ENCODE measurements at regions not wholly inside any gene's neighbourhood (a gene's known extent, or its start where the extent isn't known, plus 50 kb on each side); places are given as distances from the start of the nearest gene placed in this dataset.

DNA sequence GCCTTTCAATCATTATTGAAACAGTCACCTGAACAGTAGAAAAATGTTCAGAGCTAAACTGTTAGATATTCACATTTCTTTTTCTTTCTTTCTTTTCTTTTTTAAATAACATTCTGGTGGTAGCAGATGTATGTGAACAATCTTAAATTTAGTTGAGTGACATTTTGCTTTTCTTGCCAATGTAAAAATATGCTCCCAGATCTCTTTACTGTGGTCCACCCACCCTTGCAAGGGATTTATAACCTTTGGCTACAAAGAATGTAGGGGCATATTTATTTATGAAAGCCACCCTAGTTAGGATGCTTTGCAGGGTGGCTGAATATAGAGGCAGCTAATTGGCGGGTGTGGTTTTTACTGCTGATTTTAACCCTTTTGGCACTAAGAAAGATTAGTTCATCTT is 473.9 kb downstream of the MFSD1 start:
- TF ChIP-seq, protein P1, sequence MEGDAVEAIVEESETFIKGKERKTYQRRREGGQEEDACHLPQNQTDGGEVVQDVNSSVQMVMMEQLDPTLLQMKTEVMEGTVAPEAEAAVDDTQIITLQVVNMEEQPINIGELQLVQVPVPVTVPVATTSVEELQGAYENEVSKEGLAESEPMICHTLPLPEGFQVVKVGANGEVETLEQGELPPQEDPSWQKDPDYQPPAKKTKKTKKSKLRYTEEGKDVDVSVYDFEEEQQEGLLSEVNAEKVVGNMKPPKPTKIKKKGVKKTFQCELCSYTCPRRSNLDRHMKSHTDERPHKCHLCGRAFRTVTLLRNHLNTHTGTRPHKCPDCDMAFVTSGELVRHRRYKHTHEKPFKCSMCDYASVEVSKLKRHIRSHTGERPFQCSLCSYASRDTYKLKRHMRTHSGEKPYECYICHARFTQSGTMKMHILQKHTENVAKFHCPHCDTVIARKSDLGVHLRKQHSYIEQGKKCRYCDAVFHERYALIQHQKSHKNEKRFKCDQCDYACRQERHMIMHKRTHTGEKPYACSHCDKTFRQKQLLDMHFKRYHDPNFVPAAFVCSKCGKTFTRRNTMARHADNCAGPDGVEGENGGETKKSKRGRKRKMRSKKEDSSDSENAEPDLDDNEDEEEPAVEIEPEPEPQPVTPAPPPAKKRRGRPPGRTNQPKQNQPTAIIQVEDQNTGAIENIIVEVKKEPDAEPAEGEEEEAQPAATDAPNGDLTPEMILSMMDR (IDR thresholded peaks at IDR 0.05) = no peak
- TF ChIP-seq POLR2A (IDR thresholded peaks at IDR 0.05) = no peak
- H3K4me1 ChIP-seq (replicated peaks in 1 of 2) = no peaks in the 10 kb centered on the region
- no peak overlapping the region for H3K4me3 ChIP-seq
- no peak for DNase-seq
- no peaks in the 10 kb centered on the region for H3K27me3 ChIP-seq
- no peak overlapping the region for H3K27ac ChIP-seq
- WGBS, 4 donors = 19 to 50% (median 41%) methylated on average over 1 of the region's 1 CpG
- H3K9me3 ChIP-seq (replicated peaks in 1 of 3) = no peaks in the 10 kb centered on the region
- H3K36me3 ChIP-seq (replicated peaks in 1 of 2) = no peaks in the 10 kb centered on the region
- intact Hi-C loops (cut with DNase I) = no loop called here

GRCh38 chr3:159277814-159278213 is 476.0 kb downstream of the MFSD1 start:
- no peak overlapping the region for H3K4me3 ChIP-seq
- TF ChIP-seq, protein P1 (IDR thresholded peaks at IDR 0.05) = no peak
- no peak for TF ChIP-seq POLR2A (IDR thresholded peaks at IDR 0.05)
- intact Hi-C loops (cut with DNase I) = no loop called here
- 67 to 77% (median 72%) methylated on average over 5 of the region's 5 CpGs for WGBS, 4 donors
- no peaks in the 10 kb centered on the region for H3K36me3 ChIP-seq (replicated peaks in 1 of 2)
- no peaks in the 10 kb centered on the region for H3K4me1 ChIP-seq (replicated peaks in 1 of 2)
- DNase-seq = no peak
- no peak overlapping the region for H3K27ac ChIP-seq
- H3K9me3 ChIP-seq (replicated peaks in 1 of 3) = no peaks in the 10 kb centered on the region
- H3K27me3 ChIP-seq = no peaks in the 10 kb centered on the region

- 69 to 72% (median 70%) methylated on average over 10 of the region's 10 CpGs for WGBS, 4 donors
- intact Hi-C loops (cut with DNase I) = no loop called here
These were observed 478.7 kb downstream of the MFSD1 start for GRCh38 chr3:159280386-159281191.

DNA sequence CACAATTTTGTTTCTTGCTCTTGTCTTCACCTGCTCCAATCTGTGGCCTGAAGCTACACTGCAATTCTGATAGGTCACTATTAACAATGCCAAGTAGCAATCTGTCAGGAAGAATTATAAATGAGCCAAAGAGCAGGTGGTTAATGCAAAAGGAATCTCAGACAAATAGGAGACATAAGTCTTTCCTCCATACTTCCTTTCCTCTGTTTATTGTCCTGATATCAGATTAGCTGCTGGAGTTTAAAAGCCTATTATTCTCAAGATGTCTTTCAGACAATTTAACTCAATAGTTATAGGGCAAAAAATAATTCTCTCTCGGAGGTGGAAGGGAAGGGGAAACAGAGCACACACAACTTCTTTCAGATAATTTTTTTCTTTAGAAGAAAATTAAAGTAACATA is 491.6 kb downstream of the MFSD1 start:
- no peak for DNase-seq
- Histone ChIP-seq H3K36me3 (replicated peaks in 1 of 2) (no peaks in the 10 kb centered on the region), H3K27me3 (no peaks in the 10 kb centered on the region), H3K9me3 (replicated peaks in 1 of 3) (no peaks in the 10 kb centered on the region), H3K4me1 (replicated peaks in 1 of 2) (no peaks in the 10 kb centered on the region), H3K27ac (no peak overlapping the region), H3K4me3 (no peak overlapping the region)
- no peak for TF ChIP-seq POLR2A (IDR thresholded peaks at IDR 0.05)
- TF ChIP-seq, protein P1 (IDR thresholded peaks at IDR 0.05) = no peak
- WGBS, 4 donors = 41 to 66% (median 50%) methylated on average over 1 of the region's 1 CpG
- intact Hi-C loops (cut with DNase I) = no loop called here

More at GRCh38 chr3:159280386-159281191, 478.7 kb downstream of the MFSD1 start:
- no peaks in the 10 kb centered on the region for H3K27me3 ChIP-seq
- no peak overlapping the region for H3K4me3 ChIP-seq
- H3K27ac ChIP-seq = no peak overlapping the region
- H3K9me3 ChIP-seq (replicated peaks in 1 of 3) = no peaks in the 10 kb centered on the region
- TF ChIP-seq POLR2A (IDR thresholded peaks at IDR 0.05) = no peak
- TF ChIP-seq, protein P1 (IDR thresholded peaks at IDR 0.05) = no peak
- H3K36me3 ChIP-seq (replicated peaks in 1 of 2) = no peaks in the 10 kb centered on the region
- no peak for DNase-seq
- no peaks in the 10 kb centered on the region for H3K4me1 ChIP-seq (replicated peaks in 1 of 2)

All from adrenal gland (tissue), 9 donors.